ELR (cell line): ENCODE measurements at regions not wholly inside any gene's neighbourhood (a gene's known extent, or its start where the extent isn't known, plus 50 kb on each side); places are given as distances from the start of the nearest gene placed in this dataset.

ENCODE experiments used
- DNase-seq: peaks from one replicate; pipeline ENCODE4 v3.0.0-alpha.2; 2015; ENCODE audit warnings: low read depth

GRCh38 chr9:18233311-18233710, 240.6 kb upstream of the ADAMTSL1 start:
- no peak for DNase-seq

- DNase-seq, result no peak
Measured at GRCh38 chr9:18233776-18234445, 240.0 kb upstream of the ADAMTSL1 start.

GRCh38 chr9:18235181-18235908, 238.6 kb upstream of the ADAMTSL1 start:
- peak; percentile 15 for DNase-seq

- no peak for DNase-seq
Measured at GRCh38 chr9:18236336-18236735, 237.6 kb upstream of the ADAMTSL1 start.

- DNase-seq, result no peak
Measured at GRCh38 chr9:18237776-18238175, 236.2 kb upstream of the ADAMTSL1 start.

- DNase-seq, result peak; percentile 85
Measured at GRCh38 chr9:18238254-18238653, 235.7 kb upstream of the ADAMTSL1 start.

- DNase-seq, result peak; percentile 75
Measured at GRCh38 chr9:18238752-18239447, 235.1 kb upstream of the ADAMTSL1 start.

GRCh38 chr9:18240213-18240612, 233.7 kb upstream of the ADAMTSL1 start:
- DNase-seq, result no peak

GRCh38 chr9:18245911-18246310, 228.0 kb upstream of the ADAMTSL1 start:
- DNase-seq, result peak; percentile 60

GRCh38 chr9:18250053-18250452, 223.9 kb upstream of the ADAMTSL1 start:
- DNase-seq, result peak; percentile 52

GRCh38 chr9:18253950-18254349, 220.0 kb upstream of the ADAMTSL1 start:
- DNase-seq, result no peak

GRCh38 chr9:18255158-18255629, 218.8 kb upstream of the ADAMTSL1 start:
- peak; percentile 89 for DNase-seq

- no peak for DNase-seq
Measured at GRCh38 chr9:18255747-18256146, 218.2 kb upstream of the ADAMTSL1 start.

- peak; percentile 17 for DNase-seq
Measured at GRCh38 chr9:18256568-18256967, 217.4 kb upstream of the ADAMTSL1 start.

GRCh38 chr9:18260521-18260920, 213.4 kb upstream of the ADAMTSL1 start:
- DNase-seq, result no peak

GRCh38 chr9:18261181-18261580, 212.8 kb upstream of the ADAMTSL1 start:
- no peak for DNase-seq

GRCh38 chr9:18263377-18263776, 210.6 kb upstream of the ADAMTSL1 start:
- no peak for DNase-seq

GRCh38 chr9:18268381-18268780, 205.6 kb upstream of the ADAMTSL1 start:
- peak; percentile 91 for DNase-seq

GRCh38 chr9:18269561-18269960, 204.4 kb upstream of the ADAMTSL1 start:
- DNase-seq, result no peak

GRCh38 chr9:18274693-18275092, 199.3 kb upstream of the ADAMTSL1 start:
- DNase-seq, result no peak

GRCh38 chr9:18275313-18275990, 198.5 kb upstream of the ADAMTSL1 start:
- no peak for DNase-seq

- no peak for DNase-seq
Measured at GRCh38 chr9:18281291-18281690, 192.7 kb upstream of the ADAMTSL1 start.
